ENCODE measurements at regions not wholly inside any gene's neighbourhood (a gene's known extent, or its start where the extent isn't known, plus 50 kb on each side); places are given as distances from the start of the nearest gene placed in this dataset.

DNA sequence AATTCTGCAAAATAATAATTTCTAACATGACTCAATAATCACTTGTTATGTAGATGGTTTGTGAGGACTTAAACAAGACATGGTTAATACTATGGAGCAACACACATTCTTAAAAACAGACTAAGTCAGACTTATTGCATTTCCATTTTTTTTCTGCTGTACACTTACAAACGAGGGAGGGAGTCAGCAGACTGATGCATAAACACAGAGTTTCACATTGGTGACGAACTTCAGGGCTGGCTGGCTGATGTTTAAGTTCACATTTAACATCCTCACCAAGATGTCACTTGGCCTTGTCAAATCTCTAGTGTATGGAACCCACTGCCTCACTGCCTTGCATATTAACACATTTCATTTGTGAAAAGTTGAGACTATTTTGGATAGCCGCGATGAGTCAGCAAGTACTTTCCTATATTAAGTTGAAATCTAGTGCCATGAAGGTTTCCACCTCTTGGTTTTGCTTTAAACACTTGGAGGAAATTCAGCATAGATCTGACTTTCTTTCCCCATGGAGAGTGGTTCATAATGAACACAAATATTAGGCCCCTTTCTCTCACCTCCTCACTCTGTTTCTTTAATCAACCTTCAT, 337.5 kb upstream of the RUNX1 start:
- TF ChIP-seq, protein P1, sequence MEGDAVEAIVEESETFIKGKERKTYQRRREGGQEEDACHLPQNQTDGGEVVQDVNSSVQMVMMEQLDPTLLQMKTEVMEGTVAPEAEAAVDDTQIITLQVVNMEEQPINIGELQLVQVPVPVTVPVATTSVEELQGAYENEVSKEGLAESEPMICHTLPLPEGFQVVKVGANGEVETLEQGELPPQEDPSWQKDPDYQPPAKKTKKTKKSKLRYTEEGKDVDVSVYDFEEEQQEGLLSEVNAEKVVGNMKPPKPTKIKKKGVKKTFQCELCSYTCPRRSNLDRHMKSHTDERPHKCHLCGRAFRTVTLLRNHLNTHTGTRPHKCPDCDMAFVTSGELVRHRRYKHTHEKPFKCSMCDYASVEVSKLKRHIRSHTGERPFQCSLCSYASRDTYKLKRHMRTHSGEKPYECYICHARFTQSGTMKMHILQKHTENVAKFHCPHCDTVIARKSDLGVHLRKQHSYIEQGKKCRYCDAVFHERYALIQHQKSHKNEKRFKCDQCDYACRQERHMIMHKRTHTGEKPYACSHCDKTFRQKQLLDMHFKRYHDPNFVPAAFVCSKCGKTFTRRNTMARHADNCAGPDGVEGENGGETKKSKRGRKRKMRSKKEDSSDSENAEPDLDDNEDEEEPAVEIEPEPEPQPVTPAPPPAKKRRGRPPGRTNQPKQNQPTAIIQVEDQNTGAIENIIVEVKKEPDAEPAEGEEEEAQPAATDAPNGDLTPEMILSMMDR (IDR thresholded peaks at IDR 0.05), result no peak

GRCh38 chr21:35384375-35384774, 335.3 kb upstream of the RUNX1 start:
- TF ChIP-seq, protein P1 (IDR thresholded peaks at IDR 0.05), result no peak

GRCh38 chr21:35382696-35383095, 333.6 kb upstream of the RUNX1 start:
- TF ChIP-seq, protein P1 (IDR thresholded peaks at IDR 0.05), result no peak

DNA sequence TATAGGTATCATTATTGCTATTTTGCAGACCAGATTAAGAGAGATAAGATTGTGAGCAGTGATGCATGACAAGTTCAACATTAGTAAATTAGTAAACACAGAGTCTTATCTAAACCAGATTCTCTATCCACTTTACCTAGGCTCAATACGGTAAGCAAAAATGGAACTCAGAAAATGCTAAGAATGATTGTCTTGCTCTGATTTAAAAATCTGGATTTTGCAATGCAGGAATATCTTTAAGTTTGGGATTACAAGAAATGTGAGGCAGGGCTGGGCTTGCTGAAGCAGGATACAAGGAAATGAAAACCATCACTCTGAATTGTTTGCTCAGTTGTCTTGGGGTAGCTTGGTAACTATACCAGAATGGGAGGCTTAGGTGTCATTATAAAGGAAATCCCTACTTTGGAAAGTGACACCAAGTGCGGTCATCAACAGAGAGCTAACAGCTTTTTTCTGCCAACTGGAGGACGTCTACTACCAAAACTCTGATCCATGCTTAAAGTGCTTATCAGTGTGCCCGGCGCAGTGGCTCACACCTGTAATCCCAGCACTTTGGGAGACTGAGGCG, 332.7 kb upstream of the RUNX1 start:
- TF ChIP-seq, protein P1 (IDR thresholded peaks at IDR 0.05), result no peak

GRCh38 chr21:35378881-35379280, 329.8 kb upstream of the RUNX1 start:
- TF ChIP-seq, protein P1 (IDR thresholded peaks at IDR 0.05), result no peak

DNA sequence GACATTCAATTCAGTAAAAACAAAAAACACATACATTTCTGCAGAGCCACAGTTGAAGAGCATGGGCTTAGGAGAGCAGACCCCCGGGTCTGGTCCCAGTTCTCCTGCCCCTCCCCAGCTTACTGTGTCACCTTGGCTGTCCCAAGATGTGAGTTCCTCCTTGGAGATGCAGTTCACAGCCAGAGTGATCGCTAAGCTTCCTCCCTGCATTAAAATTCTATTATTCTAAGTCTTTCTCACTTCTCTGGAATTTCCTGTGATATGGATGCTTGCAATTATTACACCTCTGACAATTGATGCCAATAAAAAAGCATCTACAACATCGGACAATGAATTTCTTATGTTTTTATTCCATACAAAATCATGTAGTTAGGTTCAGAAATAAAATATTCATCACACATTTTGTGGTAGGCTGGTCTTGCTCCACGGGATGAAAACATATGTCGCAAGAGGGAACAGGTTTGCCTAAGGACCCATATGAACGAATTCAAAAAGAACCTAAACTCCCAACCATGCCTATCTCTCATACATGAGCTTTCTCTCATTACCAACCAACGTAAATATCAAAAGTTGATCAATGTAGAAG, 328.5 kb upstream of the RUNX1 start:
- TF ChIP-seq, protein P1 (IDR thresholded peaks at IDR 0.05), result no peak

GRCh38 chr21:35376406-35377135, 327.5 kb upstream of the RUNX1 start:
- TF ChIP-seq, protein P1 (IDR thresholded peaks at IDR 0.05), result no peak
